K562 (cell line): ENCODE measurements at regions not wholly inside any gene's neighbourhood (a gene's known extent, or its start where the extent isn't known, plus 50 kb on each side); places are given as distances from the start of the nearest gene placed in this dataset.

Source experiments
- ATAC-seq: fragments of 200-7000 bp; cut with Tn5 transposase; 3 replicates; pipeline ENCODE4 v1.9.1; 2020; ENCODE audit warnings: moderate library complexity
- BruUV-seq: library from RNA; stranded (reverse); fragments of 400-500 nt; replicated peaks from 2 replicates; lab custom pipeline; 2021; lab: Mats Ljungman, UMichigan
- CTCF ChIA-PET: fragments of 300-600 bp; formaldehyde crosslinking; extraction: SDS; loops from one replicate; lab custom pipeline; 2021; ENCODE audit warnings: low intra/inter-chr PET ratio; lab: Yijun Ruan, JAX
- POLR2A ChIA-PET: fragments of 300-600, 350-650 bp; sonication (Branson Sonifier 250); formaldehyde crosslinking; extraction: SDS; loops from one replicate; lab custom pipeline; 2021; ENCODE audit warnings: antibody characterized with exemption, inconsistent platforms; lab: Yijun Ruan, JAX
- DNase-seq, 4 experiments: peaks; one replicate each; pipeline versions ENCODE4 v3.0.0 to v3.0.0-alpha.2; 2011 to 2018; ENCODE audit warnings: low spot score in 3 of 4, mixed read lengths in 3 of 4; ENCODE audit errors: extremely low read depth in 1 of 4
- FAIRE-seq: peaks from 2 replicates; lab custom pipeline; 2011; peaks lifted over from hg19 to GRCh38; lab: Jason Lieb, UNC
- H2AFZ ChIP-seq: 2 replicates; pipeline ENCODE4 v1.6.0; 2011; ENCODE audit warnings: low read depth, low read length, control low read depth, inconsistent platforms
- H3K27ac ChIP-seq: fragments of 200-600 bp; 3 replicates; pipeline ENCODE4 v1.8.0; 2011; ENCODE audit warnings: low read depth, mild to moderate bottlenecking, control low read depth, inconsistent platforms, low read length, moderate library complexity, mixed read lengths; ENCODE audit errors: extremely low read depth
- H3K27me3 ChIP-seq, 2 experiments: fragments of 300-600 bp in 1 of 2; 2 replicates in 1 of 2; 3 replicates in 1 of 2; pipeline versions ENCODE4 v1.6.0 to v1.8.0; 2011; ENCODE audit warnings: inconsistent platforms in 2 of 2, low read length in 2 of 2, mild to moderate bottlenecking in 1 of 2, mixed read lengths in 1 of 2, moderate library complexity in 1 of 2; ENCODE audit not compliant: control insufficient read depth in 2 of 2, insufficient read depth in 2 of 2
- H3K36me3 ChIP-seq: fragments of 300-600 bp; 3 replicates; pipeline ENCODE4 v1.8.0; 2011; ENCODE audit warnings: mild to moderate bottlenecking, low read length, inconsistent platforms; ENCODE audit not compliant: control insufficient read depth, insufficient read depth
- H3K4me1 ChIP-seq, 2 experiments: fragments of 200-600 bp in 1 of 2; replicated peaks in 1 of 2; 2 replicates in 1 of 2; 3 replicates in 1 of 2; pipeline versions ENCODE4 v1.5.1 to v1.8.0; 2011; ENCODE audit warnings: inconsistent platforms in 2 of 2, low read length in 2 of 2, mild to moderate bottlenecking in 1 of 2, mixed read lengths in 1 of 2, moderate library complexity in 1 of 2; ENCODE audit not compliant: control insufficient read depth in 2 of 2, insufficient read depth in 2 of 2
- H3K4me2 ChIP-seq: 2 replicates; pipeline ENCODE4 v1.6.1; 2011; ENCODE audit warnings: low read length, control low read depth, inconsistent platforms, mixed read lengths; ENCODE audit not compliant: insufficient read depth
- H3K4me3 ChIP-seq: fragments of 200-600 bp; sonication (generic), shearing (Covaris generic); 2 replicates; pipeline ENCODE4 v1.5.1; 2016; ENCODE audit warnings: control low read depth, inconsistent platforms
- H3K79me2 ChIP-seq: fragments of 200-600 bp; 3 replicates; pipeline ENCODE4 v1.8.0; 2011; ENCODE audit warnings: low read length, inconsistent platforms; ENCODE audit not compliant: control insufficient read depth, insufficient read depth
- H3K9ac ChIP-seq, 2 experiments: 2 replicates each; pipeline versions ENCODE4 v1.6.0 to v1.6.1; 2011; ENCODE audit warnings: low read depth in 2 of 2, low read length in 2 of 2, control low read depth in 1 of 2, inconsistent platforms in 1 of 2, mild to moderate bottlenecking in 1 of 2, mixed read lengths in 1 of 2; ENCODE audit not compliant: insufficient read depth in 1 of 2
- H3K9me1 ChIP-seq: one replicate; pipeline ENCODE4 v1.6.0; 2011; ENCODE audit warnings: inconsistent platforms, mild to moderate bottlenecking, low read length, moderate library complexity; ENCODE audit not compliant: control insufficient read depth, insufficient read depth
- H3K9me3 ChIP-seq: replicated peaks from 2 replicates; pipeline ENCODE4 v1.5.1; 2011; ENCODE audit warnings: low read depth, low read length, inconsistent platforms; ENCODE audit not compliant: control insufficient read depth, insufficient read depth
- H4K20me1 ChIP-seq: replicated peaks from 2 replicates; pipeline ENCODE4 v1.6.1; 2011; ENCODE audit warnings: low read length, inconsistent platforms, mixed read lengths; ENCODE audit not compliant: control insufficient read depth, insufficient read depth
- MED1 ChIP-seq: sonication (generic); formaldehyde crosslinking; IDR thresholded peaks from 2 replicates; pipeline ENCODE4 v1.8.1; 2023; ENCODE audit warnings: missing genetic modification reagents, borderline replicate concordance
- NCOA6 ChIP-seq: fragments of 450-650 bp; IDR thresholded peaks from 2 replicates; pipeline ENCODE4 v1.6.1; 2017; ENCODE audit warnings: mild to moderate bottlenecking
- SMAD3 ChIP-seq: fragments of 450-650 bp; formaldehyde crosslinking; conservative IDR thresholded peaks from 2 replicates; pipeline ENCODE4 v1.4.0; 2020; ENCODE audit warnings: mild to moderate bottlenecking
- SMARCA4 ChIP-seq: fragments of 450-650 bp; IDR thresholded peaks from 2 replicates; pipeline ENCODE4 v1.6.1; 2016
- WGBS: fragments of 100-300 bp; shearing (Covaris generic); methylation state at CpG from one replicate; pipeline ENCODE4 v1.1.6; 2016; ENCODE audit warnings: low coverage, mixed read lengths; ENCODE audit not compliant: insufficient coverage; ENCODE audit errors: missing lambda C conversion rate; 5-methylcytosine and 5-hydroxymethylcytosine counted together
- in situ Hi-C: fragments of 300-500 bp; cut with MboI; formaldehyde crosslinking; loops from 4 replicates; pipeline ENCODE4 v1.15.0; 2018; ENCODE audit warnings: inconsistent platforms, mixed read lengths
- intact Hi-C: fragments of 100-400 bp; cut with micrococcal nuclease; formaldehyde crosslinking; loops from 2 replicates; pipeline ENCODE4 v1.14.2; 2022
- TF ChIP-seq, protein P1 (sequence below): fragments of 250-450 bp; sonication (Bioruptor Pico); IDR thresholded peaks from 2 replicates; pipeline ENCODE4 v1.8.0; 2022; ENCODE audit warnings: moderate library complexity, mild to moderate bottlenecking, inconsistent platforms

DNA sequence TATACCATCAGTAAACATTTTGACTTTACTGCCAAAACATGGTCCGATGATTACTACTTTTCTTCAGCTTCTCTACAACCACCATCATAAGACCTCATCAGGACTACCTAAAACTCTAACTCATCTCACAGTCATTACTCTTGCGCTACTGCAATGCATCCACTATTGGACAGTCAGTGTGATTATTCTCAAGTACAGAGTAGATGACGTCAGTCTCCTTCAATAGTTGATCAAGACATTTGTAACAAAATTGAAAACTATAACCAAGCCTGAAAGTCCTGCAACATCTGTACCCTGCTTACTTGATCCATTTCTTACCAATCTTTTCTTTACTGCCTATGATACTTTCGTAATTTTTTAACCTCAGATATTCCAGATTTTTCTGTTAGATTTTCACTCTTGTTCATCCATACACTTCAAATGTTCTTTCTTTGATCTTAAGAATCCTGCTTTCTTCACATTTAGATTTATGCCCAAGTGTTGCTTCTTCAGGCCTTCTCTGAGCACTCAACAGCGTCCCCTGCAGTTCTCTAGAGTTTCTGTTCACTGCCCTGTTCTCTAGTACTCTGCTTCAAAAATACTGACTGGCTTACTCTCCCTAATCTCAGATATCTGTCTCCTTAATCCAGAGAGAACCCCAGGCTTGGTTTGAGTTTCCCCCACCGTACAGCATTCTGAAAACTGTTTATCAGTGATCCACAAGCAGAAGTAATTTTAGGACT is 1517.6 kb downstream of the STIM2 start:
- no TSS peak for BruUV-seq
- Histone ChIP-seq H3K27ac (no peak overlapping the region), H3K9ac (no peak overlapping the region), H4K20me1 (no peaks in the 10 kb centered on the region), H3K79me2 (no peaks in the 10 kb centered on the region), H3K9me3 (no peaks in the 10 kb centered on the region; the same call in 1 of the 2 replicates), H3K27me3 (no peaks in the 10 kb centered on the region), H3K9me1 (no peaks in the 10 kb centered on the region), H2AFZ (no peak overlapping the region), H3K4me2 (no peak overlapping the region), H3K36me3 (no peaks in the 10 kb centered on the region), H3K4me1 (no peaks in the 10 kb centered on the region), H3K4me3 (no peak overlapping the region)
- ATAC-seq (no peak), FAIRE-seq (no peak), DNase-seq (no peak)
- TF ChIP-seq SMARCA4: no peak
- no peak for TF ChIP-seq MED1
- no peak for TF ChIP-seq SMAD3 (CRISPR knock-in tag)
- TF ChIP-seq NCOA6: no peak
- TF ChIP-seq, protein P1, sequence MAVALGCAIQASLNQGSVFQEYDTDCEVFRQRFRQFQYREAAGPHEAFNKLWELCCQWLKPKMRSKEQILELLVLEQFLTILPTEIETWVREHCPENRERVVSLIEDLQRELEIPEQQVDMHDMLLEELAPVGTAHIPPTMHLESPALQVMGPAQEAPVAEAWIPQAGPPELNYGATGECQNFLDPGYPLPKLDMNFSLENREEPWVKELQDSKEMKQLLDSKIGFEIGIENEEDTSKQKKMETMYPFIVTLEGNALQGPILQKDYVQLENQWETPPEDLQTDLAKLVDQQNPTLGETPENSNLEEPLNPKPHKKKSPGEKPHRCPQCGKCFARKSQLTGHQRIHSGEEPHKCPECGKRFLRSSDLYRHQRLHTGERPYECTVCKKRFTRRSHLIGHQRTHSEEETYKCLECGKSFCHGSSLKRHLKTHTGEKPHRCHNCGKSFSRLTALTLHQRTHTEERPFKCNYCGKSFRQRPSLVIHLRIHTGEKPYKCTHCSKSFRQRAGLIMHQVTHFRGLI: no peak
- POLR2A ChIA-PET: no interaction called here
- intact Hi-C loops: no loop called here
- CTCF ChIA-PET: no interaction called here
- in situ Hi-C loops: no loop called here
- WGBS: under 1% methylated on average over 6 of the region's 6 CpGs
